ENCODE measurements at regions not wholly inside any gene's neighbourhood (a gene's known extent, or its start where the extent isn't known, plus 50 kb on each side); places are given as distances from the start of the nearest gene placed in this dataset.

DNA sequence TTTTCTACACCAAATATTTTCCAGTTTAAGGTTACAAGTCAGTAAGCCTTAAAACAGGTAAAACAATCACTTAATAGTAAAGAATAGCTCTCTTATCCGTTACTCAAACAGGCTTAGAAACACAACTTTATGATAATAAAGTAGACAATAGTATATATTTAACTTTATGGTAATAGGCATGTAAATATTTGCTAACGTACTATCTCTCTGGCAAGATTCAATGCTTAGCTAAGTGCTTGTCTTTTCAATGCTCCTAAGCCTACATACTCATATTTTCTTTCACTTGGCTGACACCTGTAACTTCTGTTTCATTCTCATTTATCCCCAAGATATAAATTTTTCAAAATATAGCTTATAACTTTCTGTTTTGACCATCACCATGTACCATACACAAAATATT lies 358.2 kb downstream of the HTR1B start:
- Histone ChIP-seq H3K27ac (no peak overlapping the region), H3K4me3 (no peak overlapping the region), H3K27me3 (no peaks in the 10 kb centered on the region), H3K4me2 (no peak overlapping the region), H4K20me1 (ENCODE audit: insufficient read depth, poor library complexity, severe bottlenecking) (no peaks in the 10 kb centered on the region), H2AFZ (no peak overlapping the region), H3K9me2 (replicated peaks; ENCODE audit: insufficient read depth) (no peaks in the 10 kb centered on the region), H3K36me3 (replicated peaks; ENCODE audit: insufficient read depth, low read depth) (no peaks in the 10 kb centered on the region), H3K79me2 (no peaks in the 10 kb centered on the region), H3K4me1 (ENCODE audit: insufficient read depth) (no peaks in the 10 kb centered on the region), H3K9me3 (ENCODE audit: low read depth) (no peaks in the 10 kb centered on the region)
- WGBS (ENCODE audit: low lambda C conversion rate, missing lambda C conversion rate): 45% methylated on average over 2 of the region's 2 CpGs
- no peak for DNase-seq (ENCODE audit: low spot score)
- no peak for TF ChIP-seq EZH2 (IDR thresholded peaks at IDR 0.05; ENCODE audit: borderline replicate concordance)
- TF ChIP-seq, protein P1, sequence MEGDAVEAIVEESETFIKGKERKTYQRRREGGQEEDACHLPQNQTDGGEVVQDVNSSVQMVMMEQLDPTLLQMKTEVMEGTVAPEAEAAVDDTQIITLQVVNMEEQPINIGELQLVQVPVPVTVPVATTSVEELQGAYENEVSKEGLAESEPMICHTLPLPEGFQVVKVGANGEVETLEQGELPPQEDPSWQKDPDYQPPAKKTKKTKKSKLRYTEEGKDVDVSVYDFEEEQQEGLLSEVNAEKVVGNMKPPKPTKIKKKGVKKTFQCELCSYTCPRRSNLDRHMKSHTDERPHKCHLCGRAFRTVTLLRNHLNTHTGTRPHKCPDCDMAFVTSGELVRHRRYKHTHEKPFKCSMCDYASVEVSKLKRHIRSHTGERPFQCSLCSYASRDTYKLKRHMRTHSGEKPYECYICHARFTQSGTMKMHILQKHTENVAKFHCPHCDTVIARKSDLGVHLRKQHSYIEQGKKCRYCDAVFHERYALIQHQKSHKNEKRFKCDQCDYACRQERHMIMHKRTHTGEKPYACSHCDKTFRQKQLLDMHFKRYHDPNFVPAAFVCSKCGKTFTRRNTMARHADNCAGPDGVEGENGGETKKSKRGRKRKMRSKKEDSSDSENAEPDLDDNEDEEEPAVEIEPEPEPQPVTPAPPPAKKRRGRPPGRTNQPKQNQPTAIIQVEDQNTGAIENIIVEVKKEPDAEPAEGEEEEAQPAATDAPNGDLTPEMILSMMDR (IDR thresholded peaks at IDR 0.05; ENCODE audit: poor library complexity): no peak
- TF ChIP-seq EZH2phosphoT487 (IDR thresholded peaks at IDR 0.05; ENCODE audit: low read depth, severe bottlenecking, unreplicated experiment): no peak

DNA sequence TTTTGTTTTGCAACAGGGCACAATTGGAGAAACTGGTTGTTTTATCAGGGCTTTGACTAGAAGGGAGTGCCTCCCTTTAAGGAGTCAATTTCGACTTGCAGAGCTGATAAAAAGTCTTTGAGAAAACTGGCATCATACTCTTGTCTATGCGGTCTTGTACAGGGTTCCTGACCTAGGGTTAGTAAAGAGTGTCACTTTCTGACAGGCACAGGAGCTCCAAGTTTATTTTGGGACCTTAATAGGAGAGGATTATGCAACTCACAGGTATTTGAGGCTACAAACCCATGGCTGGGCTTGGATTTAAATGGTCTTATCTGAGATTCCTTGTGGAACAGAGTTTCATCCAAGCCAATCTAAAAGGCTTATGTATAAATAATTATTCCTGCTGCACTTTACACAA lies 365.4 kb downstream of the HTR1B start:
- 67% methylated on average over 2 of the region's 2 CpGs for WGBS (ENCODE audit: low lambda C conversion rate, missing lambda C conversion rate)
- TF ChIP-seq EZH2 (IDR thresholded peaks at IDR 0.05; ENCODE audit: borderline replicate concordance): no peak
- no peak for TF ChIP-seq EZH2phosphoT487 (IDR thresholded peaks at IDR 0.05; ENCODE audit: low read depth, severe bottlenecking, unreplicated experiment)
- TF ChIP-seq, protein P1 (IDR thresholded peaks at IDR 0.05; ENCODE audit: poor library complexity): no peak
- H3K4me2 ChIP-seq: no peak overlapping the region

DNA sequence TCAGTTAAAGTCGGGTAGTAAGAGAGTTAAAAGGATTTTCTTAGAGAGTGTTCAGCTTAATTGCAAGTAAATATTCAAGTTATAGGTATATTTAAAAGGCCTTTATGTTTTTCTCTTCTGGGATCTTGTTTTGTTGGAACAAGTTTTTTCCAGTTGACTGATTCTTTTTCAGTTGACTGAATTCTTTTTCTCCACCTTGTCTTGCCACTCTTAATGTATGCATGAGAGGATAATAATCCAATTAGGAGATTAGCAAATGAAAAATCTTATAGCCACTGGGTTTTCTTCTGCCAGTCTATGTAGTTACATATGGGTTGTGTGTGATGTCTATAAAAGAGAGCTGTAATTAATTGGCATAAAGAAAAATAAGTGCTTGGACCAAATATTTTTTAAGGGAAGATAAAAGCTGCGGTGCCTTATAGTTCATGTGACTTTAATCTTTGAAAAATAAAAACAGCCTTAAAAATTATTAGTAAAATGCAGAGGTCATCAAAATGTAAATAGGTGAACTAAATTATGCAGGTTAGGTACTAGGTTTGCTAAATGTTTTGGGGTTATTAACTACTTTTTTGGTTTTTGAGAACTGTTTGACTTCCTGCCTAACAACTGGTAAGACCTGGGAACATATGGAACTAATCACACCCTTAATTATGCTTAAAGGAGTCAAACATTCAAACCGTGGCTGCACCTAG lies 367.2 kb downstream of the HTR1B start:
- Histone ChIP-seq H4K20me1 (ENCODE audit: insufficient read depth, poor library complexity, severe bottlenecking) (no peaks in the 10 kb centered on the region), H3K27ac (no peak overlapping the region), H3K27me3 (no peaks in the 10 kb centered on the region), H3K79me2 (no peaks in the 10 kb centered on the region), H3K4me2 (no peak overlapping the region), H2AFZ (no peak overlapping the region), H3K4me3 (no peak overlapping the region), H3K36me3 (replicated peaks; ENCODE audit: insufficient read depth, low read depth) (no peaks in the 10 kb centered on the region), H3K9me3 (ENCODE audit: low read depth) (no peaks in the 10 kb centered on the region), H3K9me2 (replicated peaks; ENCODE audit: insufficient read depth) (no peaks in the 10 kb centered on the region), H3K4me1 (ENCODE audit: insufficient read depth) (no peaks in the 10 kb centered on the region)
- DNase-seq (ENCODE audit: low spot score): no peak
- 52% methylated on average over 3 of the region's 3 CpGs for WGBS (ENCODE audit: low lambda C conversion rate, missing lambda C conversion rate)
- TF ChIP-seq EZH2phosphoT487 (IDR thresholded peaks at IDR 0.05; ENCODE audit: low read depth, severe bottlenecking, unreplicated experiment) (no peak), EZH2 (IDR thresholded peaks at IDR 0.05; ENCODE audit: borderline replicate concordance) (no peak)
- TF ChIP-seq, protein P1 (IDR thresholded peaks at IDR 0.05; ENCODE audit: poor library complexity): no peak

More for the DNA sequence above, 365.4 kb downstream of the HTR1B start:
- no peaks in the 10 kb centered on the region for H3K36me3 ChIP-seq (replicated peaks; ENCODE audit: insufficient read depth, low read depth)
- no peak overlapping the region for H3K4me3 ChIP-seq
- H3K9me3 ChIP-seq (ENCODE audit: low read depth): no peaks in the 10 kb centered on the region
- H2AFZ ChIP-seq: no peak overlapping the region
- DNase-seq (ENCODE audit: low spot score): no peak
- H3K4me1 ChIP-seq (ENCODE audit: insufficient read depth): no peaks in the 10 kb centered on the region
- H4K20me1 ChIP-seq (ENCODE audit: insufficient read depth, poor library complexity, severe bottlenecking): no peaks in the 10 kb centered on the region
- H3K9me2 ChIP-seq (replicated peaks; ENCODE audit: insufficient read depth): no peaks in the 10 kb centered on the region
- no peaks in the 10 kb centered on the region for H3K79me2 ChIP-seq
- H3K27ac ChIP-seq: no peak overlapping the region
- H3K27me3 ChIP-seq: no peaks in the 10 kb centered on the region

Data from hepatocyte (in vitro differentiated cells).